Gastroesophageal sphincter (tissue), 3 donors: ENCODE measurements at regions not wholly inside any gene's neighbourhood (a gene's known extent, or its start where the extent isn't known, plus 50 kb on each side); places are given as distances from the start of the nearest gene placed in this dataset.

ENCODE experiments used
- EP300 ChIP-seq: sonication (generic); formaldehyde crosslinking; IDR thresholded peaks from one replicate; pipeline ENCODE4 v1.6.1; 2017; ENCODE audit warnings: antibody characterized with exemption, mild to moderate bottlenecking
- POLR2A ChIP-seq, 2 donors: fragments of 450-650 bp; IDR thresholded peaks; one replicate each; pipeline ENCODE4 v1.6.1; 2017; ENCODE audit warnings: antibody characterized with exemption in 2 of 2, mild to moderate bottlenecking in 2 of 2, moderate library complexity in 1 of 2
- TF ChIP-seq, protein P1 (sequence below), 4 experiments: fragments of 200-600 bp in 2 of 4; fragments of 450-650 bp in 2 of 4; sonication (generic) in 1 of 4; IDR thresholded peaks; one replicate each; pipeline ENCODE4 v1.5.1; 2017 to 2019; ENCODE audit warnings: antibody characterized with exemption in 4 of 4, mild to moderate bottlenecking in 2 of 4, moderate library complexity in 2 of 4

DNA sequence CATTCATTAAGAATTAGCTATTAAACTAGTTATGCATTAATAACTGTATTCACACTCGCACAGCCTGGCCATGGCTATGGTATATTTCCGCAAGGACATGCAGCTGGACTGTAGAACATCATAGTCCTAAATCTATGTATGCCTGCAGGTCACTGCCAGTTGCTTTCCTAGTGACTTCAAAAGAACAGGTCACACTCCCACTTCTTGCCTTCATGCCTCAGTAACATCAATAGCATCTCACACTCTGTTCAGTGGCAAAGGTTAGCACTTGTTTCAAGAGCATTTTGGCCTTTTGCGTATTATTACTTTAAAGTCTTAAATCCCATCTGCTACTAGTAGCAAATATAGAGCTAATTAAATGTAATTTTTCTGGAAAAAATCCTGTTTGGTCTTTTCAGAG lies 131.4 kb upstream of the DCC start:
- no peak for TF ChIP-seq EP300
- TF ChIP-seq, protein P1, sequence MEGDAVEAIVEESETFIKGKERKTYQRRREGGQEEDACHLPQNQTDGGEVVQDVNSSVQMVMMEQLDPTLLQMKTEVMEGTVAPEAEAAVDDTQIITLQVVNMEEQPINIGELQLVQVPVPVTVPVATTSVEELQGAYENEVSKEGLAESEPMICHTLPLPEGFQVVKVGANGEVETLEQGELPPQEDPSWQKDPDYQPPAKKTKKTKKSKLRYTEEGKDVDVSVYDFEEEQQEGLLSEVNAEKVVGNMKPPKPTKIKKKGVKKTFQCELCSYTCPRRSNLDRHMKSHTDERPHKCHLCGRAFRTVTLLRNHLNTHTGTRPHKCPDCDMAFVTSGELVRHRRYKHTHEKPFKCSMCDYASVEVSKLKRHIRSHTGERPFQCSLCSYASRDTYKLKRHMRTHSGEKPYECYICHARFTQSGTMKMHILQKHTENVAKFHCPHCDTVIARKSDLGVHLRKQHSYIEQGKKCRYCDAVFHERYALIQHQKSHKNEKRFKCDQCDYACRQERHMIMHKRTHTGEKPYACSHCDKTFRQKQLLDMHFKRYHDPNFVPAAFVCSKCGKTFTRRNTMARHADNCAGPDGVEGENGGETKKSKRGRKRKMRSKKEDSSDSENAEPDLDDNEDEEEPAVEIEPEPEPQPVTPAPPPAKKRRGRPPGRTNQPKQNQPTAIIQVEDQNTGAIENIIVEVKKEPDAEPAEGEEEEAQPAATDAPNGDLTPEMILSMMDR (IDR thresholded peaks at IDR 0.05) = no peak
- TF ChIP-seq POLR2A (IDR thresholded peaks at IDR 0.05) = no peak
